H9 (cell line): ENCODE measurements at regions not wholly inside any gene's neighbourhood (a gene's known extent, or its start where the extent isn't known, plus 50 kb on each side); places are given as distances from the start of the nearest gene placed in this dataset.

Experiments
- DNase-seq: peaks from one replicate; pipeline ENCODE4 v3.0.0-alpha.2; 2017
- H2AFZ ChIP-seq: one replicate; pipeline ENCODE4 v1.6.1; 2013; ENCODE audit warnings: mild to moderate bottlenecking, low read length, control low read depth, moderate library complexity
- H2AK5ac ChIP-seq: 2 replicates; pipeline ENCODE4 v1.6.1; 2013; ENCODE audit warnings: low read length, control low read depth, mixed read lengths; ENCODE audit not compliant: insufficient read length
- H2BK120ac ChIP-seq: one replicate; pipeline ENCODE4 v1.6.1; 2013; ENCODE audit warnings: low read depth, mild to moderate bottlenecking, low read length, control low read depth, inconsistent platforms; ENCODE audit not compliant: poor library complexity, severe bottlenecking
- H2BK12ac ChIP-seq: 2 replicates; pipeline ENCODE4 v1.6.1; 2013; ENCODE audit warnings: low read length, control low read depth, mixed read lengths, low read depth; ENCODE audit not compliant: insufficient read length
- H2BK15ac ChIP-seq: 2 replicates; pipeline ENCODE4 v1.6.1; 2013; ENCODE audit warnings: low read depth, low read length, control low read depth
- H2BK20ac ChIP-seq: one replicate; pipeline ENCODE4 v1.6.1; 2013; ENCODE audit warnings: low read depth, mild to moderate bottlenecking, low read length, control low read depth, inconsistent platforms; ENCODE audit not compliant: poor library complexity, severe bottlenecking
- H2BK5ac ChIP-seq: 2 replicates; pipeline ENCODE4 v1.6.1; 2013; ENCODE audit warnings: low read length, control low read depth, mixed read lengths; ENCODE audit not compliant: insufficient read length
- H3K14ac ChIP-seq: 2 replicates; pipeline ENCODE4 v1.6.1; 2013; ENCODE audit warnings: low read length, control low read depth; ENCODE audit not compliant: insufficient read depth
- H3K18ac ChIP-seq: 2 replicates; pipeline ENCODE4 v1.6.1; 2013; ENCODE audit warnings: low read depth, mild to moderate bottlenecking, mixed read lengths, low read length, control low read depth; ENCODE audit not compliant: insufficient read length
- H3K23ac ChIP-seq: 2 replicates; pipeline ENCODE4 v1.6.1; 2013; ENCODE audit warnings: low read length, control low read depth, mixed read lengths, low read depth; ENCODE audit not compliant: insufficient read length
- H3K23me2 ChIP-seq: 2 replicates; pipeline ENCODE4 v1.6.1; 2013; ENCODE audit warnings: low read depth, mild to moderate bottlenecking, mixed read lengths, low read length, control low read depth; ENCODE audit not compliant: insufficient read length, poor library complexity, severe bottlenecking
- H3K27ac ChIP-seq: 2 replicates; pipeline ENCODE4 v1.5.1; 2013; ENCODE audit warnings: low read length, control low read depth, mixed read lengths, low read depth; ENCODE audit not compliant: insufficient read length
- H3K27me3 ChIP-seq: 2 replicates; pipeline ENCODE4 v1.6.1; 2013; ENCODE audit warnings: low read length, control low read depth, inconsistent platforms; ENCODE audit not compliant: insufficient read depth
- H3K4ac ChIP-seq: 2 replicates; pipeline ENCODE4 v1.6.1; 2013; ENCODE audit warnings: low read depth, mild to moderate bottlenecking, control low read depth, inconsistent platforms, low read length, moderate library complexity
- H3K4me1 ChIP-seq: 2 replicates; pipeline ENCODE4 v1.6.1; 2013; ENCODE audit warnings: low read length, control low read depth, inconsistent platforms; ENCODE audit not compliant: insufficient read depth
- H3K4me2 ChIP-seq: 2 replicates; pipeline ENCODE4 v1.6.1; 2013; ENCODE audit warnings: low read length, control low read depth, mixed read lengths; ENCODE audit not compliant: insufficient read length, insufficient read depth
- H3K56ac ChIP-seq: 2 replicates; pipeline ENCODE4 v1.6.1; 2013; ENCODE audit warnings: low read depth, mild to moderate bottlenecking, mixed read lengths, low read length, control low read depth; ENCODE audit not compliant: insufficient read length
- H3K79me1 ChIP-seq: 2 replicates; pipeline ENCODE4 v1.6.1; 2013; ENCODE audit warnings: low read depth, mild to moderate bottlenecking, moderate library complexity, low read length, control low read depth, inconsistent platforms; ENCODE audit not compliant: insufficient read depth, poor library complexity, severe bottlenecking
- H3K79me2 ChIP-seq: 2 replicates; pipeline ENCODE4 v1.6.1; 2013; ENCODE audit warnings: low read length, control low read depth, inconsistent platforms; ENCODE audit not compliant: insufficient read depth
- H3K9ac ChIP-seq: 2 replicates; pipeline ENCODE4 v1.6.1; 2013; ENCODE audit warnings: low read length, control low read depth, mixed read lengths; ENCODE audit not compliant: insufficient read length; ENCODE audit errors: extremely low read depth
- H3K9me3 ChIP-seq: one replicate; pipeline ENCODE4 v1.6.1; 2013; ENCODE audit warnings: low read depth, low read length, inconsistent platforms; ENCODE audit not compliant: control insufficient read depth
- H3T11ph ChIP-seq: one replicate; pipeline ENCODE4 v1.6.1; 2013; ENCODE audit warnings: mild to moderate bottlenecking, low read length, control low read depth, inconsistent platforms
- H4K20me1 ChIP-seq: one replicate; pipeline ENCODE4 v1.6.1; 2013; ENCODE audit not compliant: control insufficient read depth, insufficient read length, insufficient read depth
- H4K5ac ChIP-seq: 2 replicates; pipeline ENCODE4 v1.6.1; 2013; ENCODE audit warnings: low read depth, mild to moderate bottlenecking, mixed read lengths, low read length, control low read depth; ENCODE audit not compliant: insufficient read length
- H4K8ac ChIP-seq: replicated peaks from 2 replicates; pipeline ENCODE4 v1.6.1; 2013; ENCODE audit warnings: low read length, control low read depth, mixed read lengths, low read depth; ENCODE audit not compliant: insufficient read length
- H4K91ac ChIP-seq: 2 replicates; pipeline ENCODE4 v1.6.1; 2013; ENCODE audit warnings: low read depth, mild to moderate bottlenecking, moderate library complexity, mixed read lengths, low read length, control low read depth; ENCODE audit not compliant: insufficient read length
- H3K27ac Mint-ChIP-seq, 3 experiments: 2 replicates in 2 of 3; 3 replicates in 1 of 3; pipeline ENCODE4 v1.8.0; 2020 to 2021; ENCODE audit warnings: mixed read lengths in 3 of 3, mild to moderate bottlenecking in 1 of 3, moderate library complexity in 1 of 3
- H3K27me3 Mint-ChIP-seq: 2 replicates; pipeline ENCODE4 v1.8.0; 2021; ENCODE audit warnings: low read depth, mild to moderate bottlenecking, moderate library complexity, mixed read lengths
- H3K36me3 Mint-ChIP-seq, 3 experiments: 2 replicates in 2 of 3; 3 replicates in 1 of 3; pipeline ENCODE4 v1.8.0; 2020 to 2021; ENCODE audit warnings: low read depth in 3 of 3, mixed read lengths in 3 of 3; ENCODE audit not compliant: insufficient read depth in 1 of 3
- H3K4me1 Mint-ChIP-seq, 2 experiments: 2 replicates each; pipeline ENCODE4 v1.8.0; 2020; ENCODE audit warnings: mixed read lengths in 2 of 2
- H3K4me3 Mint-ChIP-seq, 2 experiments: 2 replicates in 1 of 2; 3 replicates in 1 of 2; pipeline ENCODE4 v1.8.0; 2020 to 2021; ENCODE audit warnings: mild to moderate bottlenecking in 2 of 2, mixed read lengths in 2 of 2, moderate library complexity in 1 of 2
- H3K9me3 Mint-ChIP-seq, 2 experiments: 2 replicates in 1 of 2; 3 replicates in 1 of 2; pipeline ENCODE4 v1.8.0; 2020; ENCODE audit warnings: mild to moderate bottlenecking in 2 of 2, mixed read lengths in 2 of 2, moderate library complexity in 1 of 2
- WGBS: extraction: QIAGEN DNeasy Blood & Tissue Kit; methylation state at CpG from one replicate; pipeline ENCODE4 v1.1.7; 2013; ENCODE audit warnings: missing lambda C conversion rate, low lambda C conversion rate, mixed read lengths; ENCODE audit not compliant: insufficient read length; ENCODE audit errors: extremely low coverage; 5-methylcytosine and 5-hydroxymethylcytosine counted together
- TF ChIP-seq, protein P1 (sequence below): fragments of 200-600 bp; sonication (generic); conservative IDR thresholded peaks from 3 replicates; pipeline ENCODE4 v1.8.0; 2021; ENCODE audit warnings: antibody characterized with exemption, mild to moderate bottlenecking

DNA sequence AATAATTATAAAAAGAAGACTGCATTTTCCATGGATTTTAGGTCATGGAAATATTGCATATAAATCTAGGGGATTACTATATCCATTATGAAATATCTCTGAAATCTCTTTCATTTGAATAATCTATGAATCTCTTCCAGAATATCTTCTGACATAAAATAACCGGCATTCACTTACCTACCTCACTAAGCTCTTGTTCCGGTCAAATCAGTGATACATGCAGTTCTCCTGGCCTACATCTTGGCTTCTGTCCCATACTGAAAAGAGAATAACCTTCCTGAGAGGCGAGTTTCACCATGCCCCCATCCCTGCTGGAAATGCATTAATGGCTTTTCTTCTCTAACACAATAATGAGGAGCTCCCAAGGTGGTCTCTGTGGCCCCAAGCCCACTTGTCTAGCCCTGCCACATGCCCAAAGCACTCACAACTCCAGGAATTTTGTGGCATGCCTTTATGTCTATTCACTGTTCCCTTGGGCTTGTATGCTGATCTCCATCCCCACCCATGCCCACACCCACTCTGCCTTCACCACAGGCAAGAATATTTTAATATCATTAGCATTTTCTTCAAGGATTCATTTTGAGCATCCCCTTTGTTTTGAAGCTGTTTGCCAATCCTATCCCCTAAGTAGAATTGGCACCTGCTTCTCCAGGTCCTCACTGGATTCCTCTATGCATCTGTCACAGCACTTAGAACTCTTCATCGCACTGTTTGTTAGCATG lies 401.6 kb downstream of the COG6 start:
- no peaks in the 10 kb centered on the region for H3K27me3 ChIP-seq
- no peak overlapping the region for H3K27ac ChIP-seq
- H4K20me1 ChIP-seq, result no peaks in the 10 kb centered on the region
- no peak overlapping the region for H4K5ac ChIP-seq
- H2BK120ac ChIP-seq, result no peak overlapping the region
- Mint-ChIP-seq H3K9me3 (no peaks in the 10 kb centered on the region), H3K27me3 (no peaks in the 10 kb centered on the region), H3K4me3 (no peak overlapping the region), H3K27ac (no peak overlapping the region), H3K36me3 (no peaks in the 10 kb centered on the region), H3K4me1 (peaks cover 9 to 13% of the 10 kb centered on the region in 2 experiments; a peak in 3 of 4 replicates)
- no peak overlapping the region for H2BK12ac ChIP-seq
- H3K56ac ChIP-seq, result no peak overlapping the region
- no peaks in the 10 kb centered on the region for H3K79me2 ChIP-seq
- H2AK5ac ChIP-seq, result no peak overlapping the region
- H3K23ac ChIP-seq, result no peak overlapping the region
- no peak overlapping the region for H3K4ac ChIP-seq
- H2AFZ ChIP-seq, result no peak overlapping the region
- WGBS, result no CpG with 5 or more reads among the region's 4 CpGs
- no peak overlapping the region for H3T11ph ChIP-seq
- no peak overlapping the region for H3K9ac ChIP-seq
- H4K91ac ChIP-seq, result no peak overlapping the region
- no peaks in the 10 kb centered on the region for H3K9me3 ChIP-seq
- DNase-seq, result no peak
- no peak overlapping the region for H2BK20ac ChIP-seq
- no peaks in the 10 kb centered on the region for H3K79me1 ChIP-seq
- no peak overlapping the region for H3K4me2 ChIP-seq
- TF ChIP-seq, protein P1, sequence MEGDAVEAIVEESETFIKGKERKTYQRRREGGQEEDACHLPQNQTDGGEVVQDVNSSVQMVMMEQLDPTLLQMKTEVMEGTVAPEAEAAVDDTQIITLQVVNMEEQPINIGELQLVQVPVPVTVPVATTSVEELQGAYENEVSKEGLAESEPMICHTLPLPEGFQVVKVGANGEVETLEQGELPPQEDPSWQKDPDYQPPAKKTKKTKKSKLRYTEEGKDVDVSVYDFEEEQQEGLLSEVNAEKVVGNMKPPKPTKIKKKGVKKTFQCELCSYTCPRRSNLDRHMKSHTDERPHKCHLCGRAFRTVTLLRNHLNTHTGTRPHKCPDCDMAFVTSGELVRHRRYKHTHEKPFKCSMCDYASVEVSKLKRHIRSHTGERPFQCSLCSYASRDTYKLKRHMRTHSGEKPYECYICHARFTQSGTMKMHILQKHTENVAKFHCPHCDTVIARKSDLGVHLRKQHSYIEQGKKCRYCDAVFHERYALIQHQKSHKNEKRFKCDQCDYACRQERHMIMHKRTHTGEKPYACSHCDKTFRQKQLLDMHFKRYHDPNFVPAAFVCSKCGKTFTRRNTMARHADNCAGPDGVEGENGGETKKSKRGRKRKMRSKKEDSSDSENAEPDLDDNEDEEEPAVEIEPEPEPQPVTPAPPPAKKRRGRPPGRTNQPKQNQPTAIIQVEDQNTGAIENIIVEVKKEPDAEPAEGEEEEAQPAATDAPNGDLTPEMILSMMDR, result no peak
- H2BK5ac ChIP-seq, result no peak overlapping the region
- H3K14ac ChIP-seq, result no peak overlapping the region
- H3K18ac ChIP-seq, result no peak overlapping the region
- no peak overlapping the region for H4K8ac ChIP-seq
- no peaks in the 10 kb centered on the region for H3K23me2 ChIP-seq
- H3K4me1 ChIP-seq, result no peaks in the 10 kb centered on the region
- no peak overlapping the region for H2BK15ac ChIP-seq
